ENCODE measurements at regions not wholly inside any gene's neighbourhood (a gene's known extent, or its start where the extent isn't known, plus 50 kb on each side); places are given as distances from the start of the nearest gene placed in this dataset.

GRCh38 chr7:17700138-17700537 is 240.2 kb downstream of the SNX13 start:
- TF ChIP-seq CTCF (conservative IDR thresholded peaks at IDR 0.05; ENCODE audit: low read length): no peak
- TF ChIP-seq EZH2phosphoT487 (IDR thresholded peaks at IDR 0.05; ENCODE audit: borderline replicate concordance): no peak

Measured in Loucy (cell line).